ENCODE measurements at regions not wholly inside any gene's neighbourhood (a gene's known extent, or its start where the extent isn't known, plus 50 kb on each side); places are given as distances from the start of the nearest gene placed in this dataset.
"Not testable (repeated sequence)": the region's sequence is repeated elsewhere in the genome, so short reads cannot be mapped to it uniquely, and the experiment has no call there.

- no peak for TF ChIP-seq POLR2A (IDR thresholded peaks at IDR 0.05)
- TF ChIP-seq, protein P1, sequence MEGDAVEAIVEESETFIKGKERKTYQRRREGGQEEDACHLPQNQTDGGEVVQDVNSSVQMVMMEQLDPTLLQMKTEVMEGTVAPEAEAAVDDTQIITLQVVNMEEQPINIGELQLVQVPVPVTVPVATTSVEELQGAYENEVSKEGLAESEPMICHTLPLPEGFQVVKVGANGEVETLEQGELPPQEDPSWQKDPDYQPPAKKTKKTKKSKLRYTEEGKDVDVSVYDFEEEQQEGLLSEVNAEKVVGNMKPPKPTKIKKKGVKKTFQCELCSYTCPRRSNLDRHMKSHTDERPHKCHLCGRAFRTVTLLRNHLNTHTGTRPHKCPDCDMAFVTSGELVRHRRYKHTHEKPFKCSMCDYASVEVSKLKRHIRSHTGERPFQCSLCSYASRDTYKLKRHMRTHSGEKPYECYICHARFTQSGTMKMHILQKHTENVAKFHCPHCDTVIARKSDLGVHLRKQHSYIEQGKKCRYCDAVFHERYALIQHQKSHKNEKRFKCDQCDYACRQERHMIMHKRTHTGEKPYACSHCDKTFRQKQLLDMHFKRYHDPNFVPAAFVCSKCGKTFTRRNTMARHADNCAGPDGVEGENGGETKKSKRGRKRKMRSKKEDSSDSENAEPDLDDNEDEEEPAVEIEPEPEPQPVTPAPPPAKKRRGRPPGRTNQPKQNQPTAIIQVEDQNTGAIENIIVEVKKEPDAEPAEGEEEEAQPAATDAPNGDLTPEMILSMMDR (IDR thresholded peaks at IDR 0.05): no peak
- no peak overlapping the region for H3K4me3 ChIP-seq (ENCODE audit: low read depth, poor library complexity, severe bottlenecking)
- no peak for DNase-seq (ENCODE audit: low spot score in 2 of 2)
- WGBS, 2 donors: 39 to 49% methylated on average over 4 of the region's 4 CpGs
- intact Hi-C loops (cut with DNase I; ENCODE audit: low total_unique reads): no loop called here
These were observed 98.3 kb upstream of the FGGY start for GRCh38 chr1:59198564-59198963.

GRCh38 chr1:59199147-59199546 lies 97.7 kb upstream of the FGGY start:
- no peak overlapping the region for H3K4me3 ChIP-seq (ENCODE audit: low read depth, poor library complexity, severe bottlenecking)
- intact Hi-C loops (cut with DNase I; ENCODE audit: low total_unique reads): no loop called here
- TF ChIP-seq, protein P1 (IDR thresholded peaks at IDR 0.05): no peak
- TF ChIP-seq POLR2A (IDR thresholded peaks at IDR 0.05): no peak
- 87 to 98% methylated on average over 2 of the region's 2 CpGs for WGBS, 2 donors
- DNase-seq (ENCODE audit: low spot score in 2 of 2): no peak

DNA sequence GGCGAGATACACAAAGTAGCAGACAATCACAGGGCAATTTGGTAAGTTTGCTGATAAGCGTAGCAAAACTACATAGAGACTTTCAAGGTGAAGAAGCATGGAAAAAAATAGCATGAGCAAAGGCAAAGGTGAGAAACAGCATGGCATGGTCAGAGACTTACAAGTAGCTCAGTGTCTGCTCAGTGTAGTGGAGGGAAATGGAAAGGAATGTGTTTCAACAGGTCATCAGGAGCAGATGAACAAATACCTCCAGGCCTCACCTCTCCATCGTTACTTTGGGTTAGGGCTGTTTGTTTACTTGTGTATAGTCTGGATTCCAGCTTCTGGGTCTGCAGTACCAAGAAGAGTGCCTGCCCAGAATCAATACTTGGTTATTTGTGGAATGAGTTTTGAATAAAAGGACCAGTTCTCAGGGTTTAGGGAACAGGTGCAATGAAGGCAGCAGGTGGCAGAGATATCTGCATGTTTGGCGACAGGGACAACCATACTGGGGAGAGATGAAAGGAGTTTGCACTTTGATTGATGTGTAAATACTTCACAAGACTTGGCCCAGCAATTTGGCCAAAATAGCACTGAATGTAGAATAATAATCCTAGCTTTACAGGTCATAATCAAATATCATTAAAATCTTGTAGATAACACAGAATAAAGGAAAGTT lies 97.0 kb upstream of the FGGY start:
- intact Hi-C loops (cut with DNase I; ENCODE audit: low total_unique reads): no loop called here

GRCh38 chr1:59201341-59201740 lies 95.6 kb upstream of the FGGY start:
- TF ChIP-seq POLR2A (IDR thresholded peaks at IDR 0.05): no peak
- TF ChIP-seq, protein P1 (IDR thresholded peaks at IDR 0.05): no peak
- intact Hi-C loops (cut with DNase I; ENCODE audit: low total_unique reads): no loop called here
- H3K4me3 ChIP-seq (ENCODE audit: low read depth, poor library complexity, severe bottlenecking): no peak overlapping the region
- DNase-seq (ENCODE audit: low spot score in 2 of 2): no peak

More for the DNA sequence above, 97.0 kb upstream of the FGGY start:
- 75 to 89% methylated on average over 4 of the region's 4 CpGs for WGBS, 2 donors
- H3K4me3 ChIP-seq (ENCODE audit: low read depth, poor library complexity, severe bottlenecking): no peak overlapping the region
- no peak for DNase-seq (ENCODE audit: low spot score in 2 of 2)
- TF ChIP-seq POLR2A (IDR thresholded peaks at IDR 0.05): no peak

DNA sequence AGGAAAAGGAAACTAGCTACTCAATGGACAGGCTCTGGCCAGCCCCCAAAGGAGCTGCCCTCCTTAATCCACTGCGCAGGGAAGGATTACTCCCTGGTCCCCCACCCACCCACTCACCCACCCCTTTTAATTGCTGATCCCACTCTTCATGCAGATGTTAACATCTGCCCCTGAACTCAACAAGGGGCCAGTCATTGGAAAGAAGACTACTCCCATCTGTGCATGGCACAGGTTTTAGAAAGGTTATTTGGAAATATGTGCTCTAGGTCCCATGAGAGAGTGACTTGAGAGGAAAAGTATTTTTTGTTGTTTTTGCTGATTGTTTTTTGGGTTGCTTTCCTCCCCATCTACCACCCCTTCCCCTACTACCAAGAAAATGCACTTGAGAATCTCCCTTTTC lies 94.4 kb upstream of the FGGY start:
- no peak for DNase-seq (ENCODE audit: low spot score in 2 of 2)
- WGBS, 2 donors: 88 to 100% methylated on average over 1 of the region's 1 CpG
- no peak overlapping the region for H3K4me3 ChIP-seq (ENCODE audit: low read depth, poor library complexity, severe bottlenecking)
- intact Hi-C loops (cut with DNase I; ENCODE audit: low total_unique reads): no loop called here
- TF ChIP-seq, protein P1 (IDR thresholded peaks at IDR 0.05): no peak

GRCh38 chr1:59204001-59204400 lies 92.9 kb upstream of the FGGY start:
- peak in 1 of 2 donors; percentile 37 for DNase-seq (ENCODE audit: low spot score in 2 of 2)
- 56 to 60% methylated on average over 1 of the region's 1 CpG for WGBS, 2 donors
- intact Hi-C loops (cut with DNase I; ENCODE audit: low total_unique reads): no loop called here
- TF ChIP-seq, protein P1 (IDR thresholded peaks at IDR 0.05): no peak
- H3K4me3 ChIP-seq (ENCODE audit: low read depth, poor library complexity, severe bottlenecking): no peak overlapping the region

DNA sequence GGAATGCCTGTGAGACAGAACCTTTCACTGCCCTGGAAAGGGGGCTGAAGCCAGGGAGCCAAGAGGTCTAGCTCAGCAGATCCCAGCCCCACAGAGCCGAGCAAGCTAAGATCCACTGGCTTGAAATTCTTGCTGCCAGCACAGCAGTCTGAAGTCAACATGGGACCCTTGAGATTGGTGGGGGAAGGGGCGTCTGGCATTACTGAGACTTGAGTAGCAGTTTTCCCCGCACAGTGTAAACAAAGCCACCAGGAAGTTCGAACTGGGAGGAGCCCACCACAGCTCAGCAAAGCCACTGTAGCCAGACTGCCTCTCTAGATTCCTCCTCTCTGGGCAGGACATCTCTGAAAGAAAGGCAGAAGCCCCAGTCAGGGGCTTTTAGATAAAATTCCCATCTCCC lies 90.3 kb upstream of the FGGY start:
- DNase-seq (ENCODE audit: low spot score in 2 of 2); intact Hi-C loops (cut with DNase I; ENCODE audit: low total_unique reads); H3K4me3 ChIP-seq (ENCODE audit: low read depth, poor library complexity, severe bottlenecking): not testable (repeated sequence)
- 77 to 78% methylated on average over 4 of the region's 4 CpGs for WGBS, 2 donors

- DNase-seq (ENCODE audit: low spot score in 2 of 2); intact Hi-C loops (cut with DNase I; ENCODE audit: low total_unique reads); H3K4me3 ChIP-seq (ENCODE audit: low read depth, poor library complexity, severe bottlenecking): not testable (repeated sequence)
- 87 to 90% methylated on average over 3 of the region's 3 CpGs for WGBS, 2 donors
These were observed 86.5 kb upstream of the FGGY start for GRCh38 chr1:59210430-59210829.

Measured in lower leg skin (tissue), 4 donors.